Epithelial cell of prostate (primary cell): ENCODE measurements at regions not wholly inside any gene's neighbourhood (a gene's known extent, or its start where the extent isn't known, plus 50 kb on each side); places are given as distances from the start of the nearest gene placed in this dataset.

Source experiments
- DNase-seq: peaks from one replicate; pipeline ENCODE4 v3.0.0-alpha.2; 2011; ENCODE audit warnings: low read depth, low spot score
- H3K27ac ChIP-seq: fragments of 450-650 bp; 2 replicates; pipeline ENCODE4 v1.5.1; 2017; ENCODE audit warnings: mild to moderate bottlenecking

GRCh38 chr12:124391340-124392261, 96.7 kb downstream of the RFLNA start:
- no peak for DNase-seq
- peak overlapping the region; percentile 88 for H3K27ac ChIP-seq

- peak; percentile 14 for DNase-seq
- peak overlapping the region; percentile 88 for H3K27ac ChIP-seq
These were observed 95.7 kb downstream of the RFLNA start for GRCh38 chr12:124390442-124391097.

- peak overlapping the region; percentile 88 for H3K27ac ChIP-seq
- no peak for DNase-seq
These were observed 95.0 kb downstream of the RFLNA start for GRCh38 chr12:124389725-124390441.

- H3K27ac ChIP-seq: peak overlapping the region; percentile 88
These were observed 94.3 kb downstream of the RFLNA start for GRCh38 chr12:124389138-124389724.

GRCh38 chr12:124388679-124389137, 93.8 kb downstream of the RFLNA start:
- peak overlapping the region; percentile 88 for H3K27ac ChIP-seq

More at GRCh38 chr12:124389138-124389724, 94.3 kb downstream of the RFLNA start:
- no peak for DNase-seq

GRCh38 chr12:124388038-124388671, 93.3 kb downstream of the RFLNA start:
- H3K27ac ChIP-seq: peak overlapping the region; percentile 88
- no peak for DNase-seq

More at GRCh38 chr12:124388679-124389137, 93.8 kb downstream of the RFLNA start:
- no peak for DNase-seq

GRCh38 chr12:124387528-124387911, 92.6 kb downstream of the RFLNA start:
- DNase-seq: no peak
- no peak overlapping the region for H3K27ac ChIP-seq

- no peak overlapping the region for H3K27ac ChIP-seq
These were observed 92.0 kb downstream of the RFLNA start for GRCh38 chr12:124386661-124387527.

GRCh38 chr12:124386059-124386458, 91.2 kb downstream of the RFLNA start:
- H3K27ac ChIP-seq: peak overlapping the region; percentile 11
- no peak for DNase-seq

More at GRCh38 chr12:124386661-124387527, 92.0 kb downstream of the RFLNA start:
- DNase-seq: no peak

GRCh38 chr12:124385219-124385969, 90.5 kb downstream of the RFLNA start:
- peak overlapping the region; percentile 11 for H3K27ac ChIP-seq
- no peak for DNase-seq

- DNase-seq: no peak
- no peak overlapping the region for H3K27ac ChIP-seq
These were observed 89.5 kb downstream of the RFLNA start for GRCh38 chr12:124384299-124384894.

GRCh38 chr12:124383028-124383427, 88.1 kb downstream of the RFLNA start:
- no peak overlapping the region for H3K27ac ChIP-seq
- no peak for DNase-seq

GRCh38 chr12:124381456-124382296, 86.8 kb downstream of the RFLNA start:
- H3K27ac ChIP-seq: peak overlapping the region; percentile 84
- no peak for DNase-seq

- DNase-seq: no peak
- H3K27ac ChIP-seq: peak overlapping the region; percentile 84
These were observed 86.0 kb downstream of the RFLNA start for GRCh38 chr12:124380796-124381455.

GRCh38 chr12:124379938-124380754, 85.3 kb downstream of the RFLNA start:
- peak overlapping the region; percentile 84 for H3K27ac ChIP-seq

More at GRCh38 chr12:124379938-124380754, 85.3 kb downstream of the RFLNA start:
- DNase-seq: no peak
